Ovary (tissue), 3 donors: ENCODE measurements at regions not wholly inside any gene's neighbourhood (a gene's known extent, or its start where the extent isn't known, plus 50 kb on each side); places are given as distances from the start of the nearest gene placed in this dataset.

Experiments
- EP300 ChIP-seq: sonication (generic); formaldehyde crosslinking; IDR thresholded peaks from one replicate; pipeline ENCODE4 v1.6.1; 2017; ENCODE audit warnings: antibody characterized with exemption
- POLR2A ChIP-seq: fragments of 450-650 bp; IDR thresholded peaks from one replicate; pipeline ENCODE4 v1.6.1; 2017; ENCODE audit warnings: antibody characterized with exemption, mild to moderate bottlenecking, moderate library complexity
- TF ChIP-seq, protein P1 (sequence below), 3 donors: fragments of 450-650 bp in 2 of 3; fragments of 200-600 bp in 1 of 3; IDR thresholded peaks; one replicate each; pipeline versions ENCODE4 v1.5.1 to v1.8.0; 2016 to 2022; ENCODE audit warnings: antibody characterized with exemption in 3 of 3, mild to moderate bottlenecking in 1 of 3
- donor health status: DM: no; HTN: no; CAD: no.

DNA sequence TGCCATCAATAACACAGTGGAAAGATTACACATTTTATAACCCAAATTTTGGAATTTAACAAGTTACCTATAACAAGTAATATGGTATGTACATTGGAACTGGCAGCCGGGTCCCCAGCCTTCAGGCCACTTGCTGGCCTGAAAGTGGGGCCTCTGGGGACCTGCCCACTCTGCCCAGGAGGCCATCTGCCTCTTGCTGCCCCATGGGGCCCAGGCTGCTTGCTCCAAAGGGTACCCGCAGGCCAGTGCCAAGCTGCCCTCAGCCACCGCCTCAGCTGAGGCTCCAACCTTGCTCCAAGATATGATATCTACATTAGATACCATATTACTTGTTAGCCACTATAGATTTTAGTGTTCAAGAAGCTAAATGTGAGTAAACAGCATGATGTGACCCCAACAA, 120.8 kb upstream of the TMEFF2 start:
- TF ChIP-seq, protein P1, sequence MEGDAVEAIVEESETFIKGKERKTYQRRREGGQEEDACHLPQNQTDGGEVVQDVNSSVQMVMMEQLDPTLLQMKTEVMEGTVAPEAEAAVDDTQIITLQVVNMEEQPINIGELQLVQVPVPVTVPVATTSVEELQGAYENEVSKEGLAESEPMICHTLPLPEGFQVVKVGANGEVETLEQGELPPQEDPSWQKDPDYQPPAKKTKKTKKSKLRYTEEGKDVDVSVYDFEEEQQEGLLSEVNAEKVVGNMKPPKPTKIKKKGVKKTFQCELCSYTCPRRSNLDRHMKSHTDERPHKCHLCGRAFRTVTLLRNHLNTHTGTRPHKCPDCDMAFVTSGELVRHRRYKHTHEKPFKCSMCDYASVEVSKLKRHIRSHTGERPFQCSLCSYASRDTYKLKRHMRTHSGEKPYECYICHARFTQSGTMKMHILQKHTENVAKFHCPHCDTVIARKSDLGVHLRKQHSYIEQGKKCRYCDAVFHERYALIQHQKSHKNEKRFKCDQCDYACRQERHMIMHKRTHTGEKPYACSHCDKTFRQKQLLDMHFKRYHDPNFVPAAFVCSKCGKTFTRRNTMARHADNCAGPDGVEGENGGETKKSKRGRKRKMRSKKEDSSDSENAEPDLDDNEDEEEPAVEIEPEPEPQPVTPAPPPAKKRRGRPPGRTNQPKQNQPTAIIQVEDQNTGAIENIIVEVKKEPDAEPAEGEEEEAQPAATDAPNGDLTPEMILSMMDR (IDR thresholded peaks at IDR 0.05), result no peak
- TF ChIP-seq POLR2A (no peak), EP300 (no peak)
